GM21423 (cell line): ENCODE measurements at regions not wholly inside any gene's neighbourhood (a gene's known extent, or its start where the extent isn't known, plus 50 kb on each side); places are given as distances from the start of the nearest gene placed in this dataset.
"Not testable (repeated sequence)": the region's sequence is repeated elsewhere in the genome, so short reads cannot be mapped to it uniquely, and the experiment has no call there.

Experiments
- ATAC-seq: cut with Tn5 transposase; IDR thresholded peaks from one replicate; pipeline ENCODE4 v1.9.1; 2021; ENCODE audit warnings: mild to moderate bottlenecking, moderate library complexity; ENCODE audit not compliant: unreplicated experiment

- ATAC-seq, result no peak
Measured at GRCh38 chr16:85237817-85238216, 125.5 kb upstream of the CIBAR2 start.

- no peak for ATAC-seq
Measured at GRCh38 chr16:85238233-85238647, 126.0 kb upstream of the CIBAR2 start.

GRCh38 chr16:85239239-85239638, 127.0 kb upstream of the CIBAR2 start:
- ATAC-seq, result no peak

- ATAC-seq, result no peak
Measured at GRCh38 chr16:85239871-85240270, 127.6 kb upstream of the CIBAR2 start.

GRCh38 chr16:85240982-85241924, 129.0 kb upstream of the CIBAR2 start:
- ATAC-seq, result no peak

- ATAC-seq, result no peak
Measured at GRCh38 chr16:85242140-85242539, 129.9 kb upstream of the CIBAR2 start.

- ATAC-seq, result no peak
Measured at GRCh38 chr16:85243308-85243707, 131.0 kb upstream of the CIBAR2 start.

GRCh38 chr16:85244452-85244851, 132.2 kb upstream of the CIBAR2 start:
- ATAC-seq, result not testable (repeated sequence)

GRCh38 chr16:85245307-85246172, 133.3 kb upstream of the CIBAR2 start:
- ATAC-seq, result no peak

GRCh38 chr16:85246473-85246872, 134.2 kb upstream of the CIBAR2 start:
- no peak for ATAC-seq

GRCh38 chr16:85246973-85247372, 134.7 kb upstream of the CIBAR2 start:
- no peak for ATAC-seq

- no peak for ATAC-seq
Measured at GRCh38 chr16:85248342-85248741, 136.1 kb upstream of the CIBAR2 start.

GRCh38 chr16:85248857-85249256, 136.6 kb upstream of the CIBAR2 start:
- no peak for ATAC-seq

- no peak for ATAC-seq
Measured at GRCh38 chr16:85249418-85250146, 137.3 kb upstream of the CIBAR2 start.

GRCh38 chr16:85250147-85250463, 137.8 kb upstream of the CIBAR2 start:
- no peak for ATAC-seq

- ATAC-seq, result no peak
Measured at GRCh38 chr16:85250609-85251223, 138.4 kb upstream of the CIBAR2 start.

- ATAC-seq, result no peak
Measured at GRCh38 chr16:85251225-85251760, 139.0 kb upstream of the CIBAR2 start.

GRCh38 chr16:85252014-85252413, 139.7 kb upstream of the CIBAR2 start:
- ATAC-seq, result no peak

GRCh38 chr16:85252461-85252860, 140.2 kb upstream of the CIBAR2 start:
- ATAC-seq, result no peak
